IPS-NIHi11 (cell line): ENCODE measurements at regions not wholly inside any gene's neighbourhood (a gene's known extent, or its start where the extent isn't known, plus 50 kb on each side); places are given as distances from the start of the nearest gene placed in this dataset.
A peak's percentile ranks its signal among the peaks of the same experiment; 100 is the strongest.

ENCODE experiments used
- DNase-seq: peaks from one replicate; pipeline ENCODE4 v3.0.0; 2012; ENCODE audit warnings: mixed read lengths, low spot score

GRCh38 chr4:18391354-18391728 is 369.8 kb upstream of the LCORL start:
- DNase-seq: no peak

DNA sequence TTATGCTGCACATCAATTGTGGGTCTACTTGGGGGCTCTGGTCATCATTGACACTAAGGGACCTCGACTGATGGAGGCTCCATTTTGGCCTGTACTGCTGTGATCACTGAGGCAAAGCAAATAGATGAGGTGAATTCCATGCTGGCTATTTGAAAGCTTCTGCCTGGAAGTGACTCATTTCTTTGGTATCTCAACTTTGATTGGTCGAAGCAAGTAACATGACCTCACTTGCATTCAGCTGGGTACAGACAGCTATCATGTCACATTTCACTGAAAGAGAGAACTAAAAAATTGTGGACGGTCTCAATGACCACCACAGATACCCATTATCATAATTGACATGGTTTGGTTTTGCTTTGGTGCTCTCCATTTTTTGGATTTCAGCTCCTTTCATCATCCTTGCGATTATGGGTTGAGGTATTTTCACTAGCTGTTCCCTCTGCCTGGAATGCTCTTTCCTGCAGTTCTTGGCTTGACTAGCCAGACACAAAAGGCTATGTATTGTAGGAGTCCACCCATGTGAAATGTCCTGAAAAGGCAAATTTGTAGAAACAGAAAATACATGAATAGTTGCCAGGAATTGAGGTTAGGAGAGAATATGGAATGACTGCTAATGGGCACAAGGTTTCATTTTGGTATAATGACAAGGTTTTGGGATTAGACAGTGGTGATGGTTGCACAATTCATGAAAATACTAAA is 369.2 kb upstream of the LCORL start:
- peak; percentile 33 for DNase-seq

- DNase-seq: no peak
Measured at GRCh38 chr4:18389115-18389514, 367.6 kb upstream of the LCORL start.

GRCh38 chr4:18388039-18388438 is 366.5 kb upstream of the LCORL start:
- no peak for DNase-seq

- DNase-seq: no peak
Measured at GRCh38 chr4:18381186-18381585, 359.6 kb upstream of the LCORL start.

GRCh38 chr4:18369561-18369960 is 348.0 kb upstream of the LCORL start:
- DNase-seq: no peak

GRCh38 chr4:18366892-18367291 is 345.3 kb upstream of the LCORL start:
- no peak for DNase-seq

DNA sequence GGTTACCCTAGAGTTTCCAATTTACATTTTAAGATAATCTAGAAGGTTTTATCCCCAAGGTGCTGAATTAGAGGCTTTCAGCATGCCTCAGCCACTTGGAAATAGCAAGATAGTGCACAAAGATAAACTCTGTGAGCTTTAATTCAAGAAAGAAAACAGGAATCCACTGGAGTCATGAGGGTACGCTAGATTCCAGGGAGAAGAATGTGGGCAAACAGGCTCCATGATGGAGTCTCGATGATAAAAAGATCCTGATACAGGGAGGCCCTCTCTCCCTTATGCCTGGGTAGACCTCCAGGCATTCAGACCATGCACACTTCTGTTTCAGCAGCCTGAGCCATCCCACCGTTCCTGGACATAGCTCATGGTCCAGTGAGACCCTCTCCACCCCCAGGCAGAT is 344.6 kb upstream of the LCORL start:
- DNase-seq: no peak

DNA sequence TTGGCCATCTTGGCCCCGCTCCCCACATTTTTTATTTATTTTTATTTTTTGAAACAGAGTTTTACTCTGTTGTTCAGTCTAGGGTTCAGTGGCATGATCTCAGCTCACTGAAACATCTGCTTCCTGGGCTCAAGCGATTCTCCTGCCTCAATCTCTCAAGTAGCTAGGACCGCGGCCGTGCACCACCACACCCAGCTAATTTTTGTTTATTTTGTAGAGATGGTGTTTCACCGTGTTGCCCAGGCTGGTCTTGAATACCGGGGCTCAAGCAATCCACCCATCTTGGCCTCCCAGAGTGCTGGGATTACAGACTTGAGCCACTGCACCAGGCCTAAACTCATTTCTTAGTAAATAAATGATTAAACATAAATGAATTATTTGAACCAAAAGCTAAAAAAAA is 322.0 kb upstream of the LCORL start:
- DNase-seq: no peak

DNA sequence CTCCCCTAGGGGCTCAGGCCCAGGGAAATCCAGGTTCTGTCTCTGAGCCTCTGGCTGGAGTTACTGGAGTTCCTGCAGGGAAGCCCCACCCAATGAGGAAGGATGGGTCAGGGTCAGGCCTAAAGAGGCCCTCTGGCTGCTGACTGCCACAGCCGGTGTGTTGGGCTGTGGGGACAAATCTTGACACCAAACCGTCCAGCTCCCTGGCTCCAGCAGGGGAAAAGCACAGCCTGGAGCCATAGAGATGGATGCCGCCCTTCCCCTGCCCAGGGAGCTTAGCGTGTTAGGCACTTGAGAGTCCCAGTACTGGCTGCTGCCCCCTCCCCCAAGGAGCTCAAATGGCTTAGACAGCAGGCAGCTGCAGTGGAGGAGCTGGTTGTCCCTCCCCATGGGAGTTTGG is 321.3 kb upstream of the LCORL start:
- no peak for DNase-seq

GRCh38 chr4:18321956-18322530 is 300.5 kb upstream of the LCORL start:
- DNase-seq: peak; percentile 10

- DNase-seq: no peak
Measured at GRCh38 chr4:18319431-18319830, 297.9 kb upstream of the LCORL start.

GRCh38 chr4:18318682-18319388 is 297.3 kb upstream of the LCORL start:
- no peak for DNase-seq

- no peak for DNase-seq
Measured at GRCh38 chr4:18314731-18315130, 293.2 kb upstream of the LCORL start.

- no peak for DNase-seq
Measured at GRCh38 chr4:18297684-18298083, 276.1 kb upstream of the LCORL start.

DNA sequence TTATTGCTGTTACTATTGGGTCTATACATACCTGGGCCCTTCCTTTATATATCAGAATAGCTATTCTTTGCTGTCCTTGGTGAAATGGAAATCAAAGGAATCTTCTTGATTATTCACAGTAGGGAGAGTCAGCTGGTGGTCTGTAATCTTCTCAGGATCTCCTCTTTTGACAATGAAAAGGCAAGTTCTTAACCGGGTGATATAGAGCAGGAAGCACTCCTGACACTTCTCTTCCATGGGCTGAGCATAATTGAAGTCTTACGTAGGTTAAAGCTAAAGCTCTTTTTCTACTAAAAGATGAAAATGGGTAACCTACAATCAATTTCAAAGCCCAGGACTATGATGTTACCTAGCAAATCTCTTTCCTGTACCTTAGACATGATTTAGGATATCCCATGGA is 274.9 kb upstream of the LCORL start:
- DNase-seq: no peak

DNA sequence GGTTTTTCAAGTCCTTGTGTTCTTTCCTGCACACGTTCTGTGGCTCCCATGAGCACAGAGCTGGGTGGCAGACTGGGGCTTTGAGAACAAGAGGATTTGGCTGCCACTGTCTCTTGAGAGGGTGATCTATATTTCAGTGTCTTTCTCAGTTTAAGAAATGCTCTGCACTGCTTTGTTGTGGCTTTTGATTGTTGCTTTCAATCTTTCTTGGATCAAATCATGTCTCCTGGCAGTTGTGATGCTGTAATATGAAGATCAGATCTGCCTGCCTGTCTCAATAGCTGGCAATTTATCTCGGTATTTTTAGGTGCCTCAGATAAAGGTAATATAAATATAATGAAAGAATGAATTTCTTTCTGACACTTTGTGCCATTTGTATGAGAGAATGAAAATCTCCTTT is 273.3 kb upstream of the LCORL start:
- no peak for DNase-seq

GRCh38 chr4:18294021-18294420 is 272.5 kb upstream of the LCORL start:
- DNase-seq: no peak

DNA sequence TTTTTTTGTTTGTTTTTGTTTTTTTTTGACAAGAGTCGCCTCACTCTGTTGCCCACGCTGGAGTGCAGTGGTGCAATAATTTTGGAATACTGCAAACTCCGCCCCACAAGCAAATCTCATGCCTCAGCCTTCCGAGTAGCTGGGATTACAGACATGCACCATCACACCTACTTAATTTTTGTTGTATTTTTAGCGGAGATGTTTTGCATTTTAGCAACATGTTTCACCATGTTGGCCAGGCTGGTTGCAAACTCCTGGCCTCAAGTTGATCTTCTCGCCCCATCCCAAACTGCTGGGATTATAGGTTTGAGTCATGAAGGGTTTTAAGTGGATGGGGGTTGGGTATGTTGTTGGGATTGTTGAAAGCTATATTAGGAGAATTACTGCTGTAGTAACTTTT is 270.9 kb upstream of the LCORL start:
- no peak for DNase-seq

DNA sequence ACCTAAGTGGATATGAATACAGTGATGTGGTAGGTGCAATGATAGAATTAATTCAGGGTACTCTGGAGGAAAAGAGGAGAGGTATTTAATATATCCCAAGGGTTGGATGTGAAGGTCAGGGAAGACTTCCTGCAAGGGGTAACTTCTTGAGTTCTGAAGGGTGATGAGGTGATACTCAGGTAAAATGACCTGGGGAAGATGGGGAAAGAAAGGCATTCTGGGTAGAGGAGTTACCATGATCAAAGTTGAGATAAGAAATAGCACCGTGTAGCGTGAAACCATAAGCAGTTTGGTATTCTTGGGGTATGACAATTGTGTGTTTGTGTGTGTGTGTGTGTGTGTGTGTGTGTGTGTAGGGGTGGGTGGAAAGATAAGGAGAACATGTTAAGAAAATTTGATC is 270.4 kb upstream of the LCORL start:
- DNase-seq: no peak

DNA sequence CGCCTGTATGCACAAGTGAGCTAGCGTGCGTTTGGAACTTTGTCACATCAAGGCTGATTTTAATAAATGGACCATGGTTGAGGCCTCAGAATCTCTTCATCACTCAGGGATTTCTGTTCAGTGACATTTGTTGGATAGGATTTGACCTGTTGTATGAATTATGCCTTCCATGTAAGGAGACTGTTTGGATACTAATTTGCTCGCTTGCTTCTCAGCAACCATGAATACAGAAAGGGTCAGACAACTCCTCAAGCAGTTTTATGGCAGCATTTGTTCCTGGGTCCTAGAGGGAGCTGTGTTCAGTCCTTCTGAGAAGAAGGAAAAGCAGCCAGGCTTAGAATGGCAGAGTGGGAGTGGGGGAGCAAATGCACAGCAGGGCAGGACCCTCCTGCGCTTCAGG is 269.7 kb upstream of the LCORL start:
- DNase-seq: peak; percentile 24

- DNase-seq: no peak
Measured at GRCh38 chr4:18285357-18285756, 263.8 kb upstream of the LCORL start.

GRCh38 chr4:18278244-18278643 is 256.7 kb upstream of the LCORL start:
- DNase-seq: no peak

GRCh38 chr4:18262832-18263231 is 241.3 kb upstream of the LCORL start:
- DNase-seq: no peak
